Progenitor cell of endocrine pancreas (in vitro differentiated cells): ENCODE measurements at regions not wholly inside any gene's neighbourhood (a gene's known extent, or its start where the extent isn't known, plus 50 kb on each side); places are given as distances from the start of the nearest gene placed in this dataset.

ENCODE experiments used
- DNase-seq: peaks from one replicate; pipeline ENCODE4 v3.0.0; 2021; ENCODE audit warnings: low spot score; ENCODE audit not compliant: unreplicated experiment
- H3K27ac Mint-ChIP-seq: 2 replicates; pipeline ENCODE4 v1.8.0; 2021; ENCODE audit warnings: mild to moderate bottlenecking, moderate library complexity, mixed read lengths
- H3K27me3 Mint-ChIP-seq: 2 replicates; pipeline ENCODE4 v1.8.0; 2021; ENCODE audit warnings: mixed read lengths
- H3K36me3 Mint-ChIP-seq: 2 replicates; pipeline ENCODE4 v1.8.0; 2022; ENCODE audit warnings: mixed read lengths; ENCODE audit not compliant: insufficient read depth
- H3K4me1 Mint-ChIP-seq: 2 replicates; pipeline ENCODE4 v1.8.0; 2021; ENCODE audit warnings: low read depth, mixed read lengths
- H3K4me3 Mint-ChIP-seq: 2 replicates; pipeline ENCODE4 v1.8.0; 2021; ENCODE audit warnings: low read depth, mild to moderate bottlenecking, moderate library complexity, mixed read lengths
- H3K9me3 Mint-ChIP-seq: 2 replicates; pipeline ENCODE4 v1.8.0; 2021; ENCODE audit warnings: low read depth, mixed read lengths
- CTCF ChIP-seq: fragments of 200-600 bp; sonication (generic); IDR thresholded peaks from one replicate; pipeline ENCODE4 v1.5.0; 2021; ENCODE audit warnings: antibody characterized with exemption, mild to moderate bottlenecking; ENCODE audit not compliant: unreplicated experiment

- no peak overlapping the region for H3K4me3 Mint-ChIP-seq
- no peak for DNase-seq
- TF ChIP-seq CTCF: no peak
- no peak overlapping the region for H3K27ac Mint-ChIP-seq
- H3K27me3 Mint-ChIP-seq: no peaks in the 10 kb centered on the region
- peaks cover 1% of the 10 kb centered on the region for H3K36me3 Mint-ChIP-seq
- peaks cover 7% of the 10 kb centered on the region for H3K9me3 Mint-ChIP-seq
- H3K4me1 Mint-ChIP-seq: no peaks in the 10 kb centered on the region
These were observed 319.1 kb upstream of the SYNCRIP start for GRCh38 chr6:85961746-85962145.

- Mint-ChIP-seq H3K4me1 (no peaks in the 10 kb centered on the region), H3K36me3 (peaks cover 1% of the 10 kb centered on the region), H3K27ac (no peak overlapping the region), H3K4me3 (no peak overlapping the region), H3K9me3 (peaks cover 7% of the 10 kb centered on the region), H3K27me3 (no peaks in the 10 kb centered on the region)
- TF ChIP-seq CTCF: no peak
- no peak for DNase-seq
These were observed 318.4 kb upstream of the SYNCRIP start for GRCh38 chr6:85961125-85961524.

- H3K4me1 Mint-ChIP-seq: no peaks in the 10 kb centered on the region
- TF ChIP-seq CTCF: no peak
- H3K9me3 Mint-ChIP-seq: peaks cover 18% of the 10 kb centered on the region
- DNase-seq: no peak
- no peak overlapping the region for H3K27ac Mint-ChIP-seq
- H3K36me3 Mint-ChIP-seq: no peaks in the 10 kb centered on the region
- no peaks in the 10 kb centered on the region for H3K27me3 Mint-ChIP-seq
- H3K4me3 Mint-ChIP-seq: no peak overlapping the region
These were observed 305.8 kb upstream of the SYNCRIP start for GRCh38 chr6:85948481-85948880.

- H3K27ac Mint-ChIP-seq: no peak overlapping the region
- peaks cover 4% of the 10 kb centered on the region for H3K4me1 Mint-ChIP-seq
- H3K27me3 Mint-ChIP-seq: no peaks in the 10 kb centered on the region
- peaks cover 8% of the 10 kb centered on the region for H3K9me3 Mint-ChIP-seq
- H3K4me3 Mint-ChIP-seq: no peak overlapping the region
- DNase-seq: no peak
- no peaks in the 10 kb centered on the region for H3K36me3 Mint-ChIP-seq
- no peak for TF ChIP-seq CTCF
These were observed 302.9 kb upstream of the SYNCRIP start for GRCh38 chr6:85945459-85946185.

- TF ChIP-seq CTCF: no peak
- Mint-ChIP-seq H3K4me3 (no peak overlapping the region), H3K36me3 (no peaks in the 10 kb centered on the region), H3K27me3 (no peaks in the 10 kb centered on the region), H3K9me3 (peaks cover 3% of the 10 kb centered on the region), H3K4me1 (peaks cover 4% of the 10 kb centered on the region), H3K27ac (no peak overlapping the region)
- DNase-seq: no peak
These were observed 302.1 kb upstream of the SYNCRIP start for GRCh38 chr6:85944776-85945175.
